Non-pigmented ciliary epithelial cell (primary cell): ENCODE measurements at regions not wholly inside any gene's neighbourhood (a gene's known extent, or its start where the extent isn't known, plus 50 kb on each side); places are given as distances from the start of the nearest gene placed in this dataset.

Experiments used
- DNase-seq: peaks from one replicate; pipeline ENCODE4 v3.0.0-alpha.2; 2010; ENCODE audit warnings: low read depth

- no peak for DNase-seq
Measured at GRCh38 chr2:64283641-64284361, 139.6 kb upstream of the PELI1 start.

- DNase-seq: no peak
Measured at GRCh38 chr2:64284751-64285150, 140.5 kb upstream of the PELI1 start.

GRCh38 chr2:64287202-64287740 is 143.1 kb upstream of the PELI1 start:
- no peak for DNase-seq

GRCh38 chr2:64288321-64289193 is 144.3 kb upstream of the PELI1 start:
- DNase-seq: no peak

GRCh38 chr2:64289251-64289650 is 145.0 kb upstream of the PELI1 start:
- DNase-seq: no peak

GRCh38 chr2:64289737-64290136 is 145.5 kb upstream of the PELI1 start:
- DNase-seq: no peak

- no peak for DNase-seq
Measured at GRCh38 chr2:64291181-64291580, 147.0 kb upstream of the PELI1 start.

- no peak for DNase-seq
Measured at GRCh38 chr2:64295326-64296139, 151.3 kb upstream of the PELI1 start.

GRCh38 chr2:64296140-64296480 is 151.9 kb upstream of the PELI1 start:
- no peak for DNase-seq

GRCh38 chr2:64296695-64297346 is 152.6 kb upstream of the PELI1 start:
- DNase-seq: no peak

- DNase-seq: no peak
Measured at GRCh38 chr2:64298161-64298560, 153.9 kb upstream of the PELI1 start.

- no peak for DNase-seq
Measured at GRCh38 chr2:64300066-64300465, 153.9 kb upstream of the LGALSL start.

GRCh38 chr2:64303250-64303649 is 150.7 kb upstream of the LGALSL start:
- no peak for DNase-seq

- DNase-seq: no peak
Measured at GRCh38 chr2:64307421-64307820, 146.5 kb upstream of the LGALSL start.

- DNase-seq: no peak
Measured at GRCh38 chr2:64311191-64311910, 142.6 kb upstream of the LGALSL start.

- DNase-seq: peak; percentile 69
Measured at GRCh38 chr2:64311948-64312621, 141.9 kb upstream of the LGALSL start.

- no peak for DNase-seq
Measured at GRCh38 chr2:64312622-64313397, 141.2 kb upstream of the LGALSL start.

- DNase-seq: no peak
Measured at GRCh38 chr2:64313398-64313723, 140.6 kb upstream of the LGALSL start.

GRCh38 chr2:64315291-64315960 is 138.5 kb upstream of the LGALSL start:
- no peak for DNase-seq
